Heart right ventricle (tissue), 16 donors: ENCODE measurements at regions not wholly inside any gene's neighbourhood (a gene's known extent, or its start where the extent isn't known, plus 50 kb on each side); places are given as distances from the start of the nearest gene placed in this dataset.
"Not testable (repeated sequence)": the region's sequence is repeated elsewhere in the genome, so short reads cannot be mapped to it uniquely, and the experiment has no call there.

Experiments used
- ATAC-seq, 8 donors: fragments of 200-7000 bp; cut with Tn5 transposase; one replicate each; pipeline ENCODE4 v1.9.1; 2020; ENCODE audit warnings: mild to moderate bottlenecking in 8 of 8, moderate library complexity in 8 of 8, moderate number of reproducible peaks in 1 of 8
- DNase-seq, 2 donors: peaks; one replicate each; pipeline ENCODE4 v3.0.0-alpha.2; 2020
- H3K27ac ChIP-seq, 10 donors: fragments of 200-600 bp; sonication (generic) in 2 of 10; one replicate each; pipeline versions ENCODE4 v1.5.0 to v1.8.0; 2020 to 2022; ENCODE audit warnings: mild to moderate bottlenecking in 3 of 10
- H3K27me3 ChIP-seq, 7 donors: fragments of 200-600 bp; one replicate each; pipeline ENCODE4 v1.8.0; 2021 to 2022; ENCODE audit warnings: mild to moderate bottlenecking in 2 of 7
- H3K36me3 ChIP-seq, 9 donors: fragments of 200-600 bp; sonication (generic) in 1 of 9; one replicate each; pipeline versions ENCODE4 v1.5.0 to v1.8.0; 2020 to 2022; ENCODE audit warnings: mild to moderate bottlenecking in 2 of 9
- H3K4me1 ChIP-seq, 9 donors: fragments of 200-600 bp; sonication (generic) in 1 of 9; one replicate each; pipeline versions ENCODE4 v1.5.0 to v1.8.0; 2020 to 2022; ENCODE audit warnings: mild to moderate bottlenecking in 4 of 9
- H3K4me3 ChIP-seq, 10 donors: fragments of 200-600 bp; sonication (generic) in 2 of 10; one replicate each; pipeline versions ENCODE4 v1.5.0 to v1.8.0; 2020 to 2022; ENCODE audit warnings: mild to moderate bottlenecking in 7 of 10, moderate library complexity in 2 of 10
- H3K9me3 ChIP-seq, 11 donors: fragments of 200-600 bp in 10 of 11; sonication (generic) in 2 of 11; one replicate each; pipeline versions ENCODE4 v1.5.0 to v1.8.0; 2013 to 2022; ENCODE audit warnings: mild to moderate bottlenecking in 2 of 11, control low read depth in 1 of 11, moderate library complexity in 1 of 11
- CTCF ChIP-seq, 9 donors: fragments of 200-600 bp; sonication (generic) in 2 of 9; IDR thresholded peaks; one replicate each; pipeline versions ENCODE4 v1.5.0 to v1.8.0; 2021 to 2022; ENCODE audit warnings: antibody characterized with exemption in 9 of 9, mild to moderate bottlenecking in 5 of 9, moderate library complexity in 1 of 9
- WGBS, 2 donors: extraction: QIAGEN DNeasy Blood & Tissue Kit; methylation state at CpG; one replicate each; pipeline ENCODE4 v1.1.7; 2013; ENCODE audit warnings: inconsistent platforms in 1 of 2; 5-methylcytosine and 5-hydroxymethylcytosine counted together
- intact Hi-C, 10 donors: fragments of 100-400 bp; cut with DNase I; formaldehyde crosslinking; loops; one replicate each; pipeline versions ENCODE4 v1.11.1 to v1.14.2; 2022
- donor health status: Arrhythmogenic right ventricular cardiomyopathy.
- donor health status: ischemic (EF 13 %, LVEDD 7.1; RV severe dilation, severe dysfunction).
- donor health status: healthy with polysubstance abuse.
- donor health status: DM: no; HTN: yes; CAD: no.
- donor health status: DM: no; HTN: no; CAD: no.
- donor health status: ischemic (EF 25% LVEDD 6.9; RV normal size, moderate dysfunction).
- donor health status: ischemic (EF 25% LVEDD 5.7; RV mildly dilated, moderate dysfunction).
- donor health status: healthy.
- donor health status: DM: yes; HTN: yes; CAD: no.
- donor health status: Ischemic cardiomyopathy.
- donor health status: ischemic (EF 35%, LVEDD 5.7; RV mildly dilated, moderate dysfunction).
- donor health status: nonischemic (EF 11% LVEDD 7.7; RV severe dilation, severe dysfunction).
- donor health status: DM: yes; HTN: yes; CAD: no.
- donor health status: PGD.
- donor health status: ischemic (EF 29% LVEDD 5.4; RV normal size, mild dysfunction).
- donor health status: nonischemic (EF 23%, LVEDD 6.1; RV moderate dilation, normal function).

GRCh38 chr7:109713366-109713765 lies 1143.7 kb downstream of the DNAJB9 start:
- WGBS, 2 donors, result 98 to 100% methylated on average over 1 of the region's 1 CpG
- no peak for ATAC-seq

GRCh38 chr7:109719359-109719758 lies 1149.7 kb downstream of the DNAJB9 start:
- H3K27me3 ChIP-seq, H3K27ac ChIP-seq, H3K4me1 ChIP-seq, H3K4me3 ChIP-seq, H3K9me3 ChIP-seq, H3K36me3 ChIP-seq, DNase-seq, intact Hi-C loops, ATAC-seq: not testable (repeated sequence)
- 82 to 90% methylated on average over 8 of the region's 8 CpGs for WGBS, 2 donors

More at GRCh38 chr7:109713366-109713765, 1143.7 kb downstream of the DNAJB9 start:
- Histone ChIP-seq H3K36me3 (no peaks in the 10 kb centered on the region), H3K27me3 (no peaks in the 10 kb centered on the region), H3K4me1 (no peaks in the 10 kb centered on the region), H3K9me3 (peaks cover 0 to 4% (median 0%) of the 10 kb centered on the region in 11 donors), H3K27ac (no peak overlapping the region), H3K4me3 (no peak overlapping the region)
- intact Hi-C loops, result no loop called here
- no peak for DNase-seq
- no peak for TF ChIP-seq CTCF (IDR thresholded peaks at IDR 0.05)

- Histone ChIP-seq H3K4me1 (no peaks in the 10 kb centered on the region), H3K27ac (no peak overlapping the region), H3K9me3 (peaks cover 0 to 10% (median 0%) of the 10 kb centered on the region in 11 donors), H3K36me3 (no peaks in the 10 kb centered on the region), H3K4me3 (no peak overlapping the region), H3K27me3 (no peaks in the 10 kb centered on the region)
- ATAC-seq (no peak), DNase-seq (no peak)
- TF ChIP-seq CTCF (IDR thresholded peaks at IDR 0.05), result no peak
- intact Hi-C loops, result no loop called here
Observed at GRCh38 chr7:109734601-109735000, 1164.9 kb downstream of the DNAJB9 start.

GRCh38 chr7:109735881-109736280 lies 1166.2 kb downstream of the DNAJB9 start:
- Histone ChIP-seq H3K27ac (no peak overlapping the region), H3K36me3 (no peaks in the 10 kb centered on the region), H3K4me1 (no peaks in the 10 kb centered on the region), H3K27me3 (no peaks in the 10 kb centered on the region), H3K9me3 (peaks cover 0 to 10% (median 0%) of the 10 kb centered on the region in 11 donors), H3K4me3 (no peak overlapping the region)
- DNase-seq (no peak), ATAC-seq (no peak)
- intact Hi-C loops, result no loop called here
- 84 to 88% methylated on average over 5 of the region's 5 CpGs for WGBS, 2 donors
- no peak for TF ChIP-seq CTCF (IDR thresholded peaks at IDR 0.05)

- Histone ChIP-seq H3K27ac (no peak overlapping the region), H3K36me3 (no peaks in the 10 kb centered on the region), H3K4me3 (no peak overlapping the region), H3K4me1 (no peaks in the 10 kb centered on the region), H3K9me3 (peaks cover 0 to 3% (median 0%) of the 10 kb centered on the region in 11 donors), H3K27me3 (no peaks in the 10 kb centered on the region)
- 53 to 64% methylated on average over 4 of the region's 4 CpGs for WGBS, 2 donors
- ATAC-seq (no peak), DNase-seq (no peak)
- intact Hi-C loops, result loop anchor here in 1 of 10 donors (10.0 kb wide), 1 partner anchor 59 kb away; no protein-coding TSS in a partner anchor
- TF ChIP-seq CTCF (IDR thresholded peaks at IDR 0.05), result no peak
Observed at GRCh38 chr7:109745677-109746410, 1176.2 kb downstream of the DNAJB9 start.
